GM12878 (cell line): ENCODE measurements at regions not wholly inside any gene's neighbourhood (a gene's known extent, or its start where the extent isn't known, plus 50 kb on each side); places are given as distances from the start of the nearest gene placed in this dataset.

ENCODE experiments used
- ATAC-seq: fragments of 200-7000 bp; cut with Tn5 transposase; 3 replicates; pipeline ENCODE4 v1.9.1; 2020; ENCODE audit warnings: mild to moderate bottlenecking, moderate library complexity
- BruUV-seq: library from RNA; stranded (reverse); fragments of 400-500 nt; replicated peaks from 2 replicates; lab custom pipeline; 2021; lab: Mats Ljungman, UMichigan
- CTCF ChIA-PET: fragments of 300-600 bp; sonication (Branson Sonifier 250); formaldehyde crosslinking; extraction: SDS; loops from one replicate; lab custom pipeline; 2021; ENCODE audit warnings: inconsistent platforms; lab: Yijun Ruan, JAX
- POLR2A ChIA-PET: fragments of 350-600 bp; formaldehyde crosslinking; extraction: SDS; loops from one replicate; lab custom pipeline; 2021; ENCODE audit warnings: inconsistent platforms; lab: Charles Lee
- RAD21 ChIA-PET: fragments of 300-600 bp; sonication (Branson Sonifier 250); formaldehyde crosslinking; loops from one replicate; lab custom pipeline; 2023; ENCODE audit warnings: antibody characterized with exemption; ENCODE audit not compliant: unreplicated experiment; lab: Charles Lee
- SMC1A ChIA-PET: fragments of 300-600 bp; sonication (Branson Sonifier 250); formaldehyde crosslinking; loops from one replicate; lab custom pipeline; 2023; ENCODE audit not compliant: unreplicated experiment, uncharacterized antibody; lab: Charles Lee
- DNase-seq: peaks from one replicate; pipeline ENCODE4 v3.0.0-alpha.2; 2011; ENCODE audit warnings: low read depth, low spot score
- FAIRE-seq: peaks from 3 replicates; lab custom pipeline; 2011; peaks lifted over from hg19 to GRCh38; lab: Jason Lieb, UNC
- H2AFZ ChIP-seq: 2 replicates; pipeline ENCODE4 v1.6.0; 2011; ENCODE audit warnings: low read depth, low read length, control low read depth; ENCODE audit not compliant: control insufficient read depth
- H3K27ac ChIP-seq: 2 replicates; pipeline ENCODE4 v1.5.1; 2011; ENCODE audit warnings: control low read depth; ENCODE audit not compliant: control insufficient read depth, insufficient read depth
- H3K27me3 ChIP-seq, 2 experiments: replicated peaks in 1 of 2; 2 replicates each; pipeline versions ENCODE4 v1.6.0 to v1.6.1; 2011; ENCODE audit warnings: low read length in 1 of 2; ENCODE audit not compliant: control insufficient read depth in 2 of 2, insufficient read depth in 2 of 2
- H3K36me3 ChIP-seq, 2 experiments: 2 replicates each; pipeline ENCODE4 v1.5.1; 2011; ENCODE audit warnings: low read length in 1 of 2; ENCODE audit not compliant: control insufficient read depth in 2 of 2, insufficient read depth in 2 of 2
- H3K4me1 ChIP-seq: 2 replicates; pipeline ENCODE4 v1.6.1; 2011; ENCODE audit warnings: mild to moderate bottlenecking, low read length, moderate library complexity, mixed read lengths; ENCODE audit not compliant: control insufficient read depth, insufficient read depth
- H3K4me2 ChIP-seq: 2 replicates; pipeline ENCODE4 v1.6.0; 2011; ENCODE audit warnings: control low read depth; ENCODE audit not compliant: control insufficient read depth, insufficient read depth
- H3K4me3 ChIP-seq: fragments of 200-600 bp; sonication (generic); 2 replicates; pipeline ENCODE4 v1.5.1; 2016
- H3K79me2 ChIP-seq: 2 replicates; pipeline ENCODE4 v1.6.0; 2011; ENCODE audit warnings: low read length; ENCODE audit not compliant: control insufficient read depth, insufficient read depth
- H3K9ac ChIP-seq: 2 replicates; pipeline ENCODE4 v1.8.0; 2011; ENCODE audit warnings: low read length, control low read depth, mixed read lengths; ENCODE audit not compliant: control insufficient read depth, insufficient read depth
- H3K9me3 ChIP-seq: replicated peaks from 3 replicates; pipeline ENCODE4 v1.5.1; 2011; ENCODE audit warnings: mild to moderate bottlenecking, low read length; ENCODE audit not compliant: control insufficient read depth, insufficient read depth
- H4K20me1 ChIP-seq: 2 replicates; pipeline ENCODE4 v1.6.0; 2011; ENCODE audit not compliant: control insufficient read depth, insufficient read depth
- CBX3 ChIP-seq: fragments of 200-600 bp; sonication (generic); IDR thresholded peaks from 2 replicates; pipeline ENCODE4 v1.6.1; 2016; ENCODE audit warnings: low read depth, borderline replicate concordance
- HDAC6 ChIP-seq: fragments of 200-600 bp; sonication (generic); IDR thresholded peaks from one replicate; pipeline ENCODE4 v1.8.0; 2017; ENCODE audit warnings: antibody characterized with exemption; ENCODE audit not compliant: unreplicated experiment
- IKZF2 ChIP-seq, 2 experiments: fragments of 450-650 bp; IDR thresholded peaks; 2 replicates each; pipeline ENCODE4 v1.6.1; 2017; ENCODE audit warnings: mild to moderate bottlenecking in 2 of 2, moderate library complexity in 2 of 2
- NR2C2 ChIP-seq: IDR thresholded peaks from 2 replicates; pipeline ENCODE4 v1.6.1; 2011; ENCODE audit warnings: borderline replicate concordance, low read depth; ENCODE audit not compliant: control insufficient read depth, insufficient read length
- RBBP5 ChIP-seq: fragments of 200-600 bp; sonication (generic); conservative IDR thresholded peaks from 2 replicates; pipeline ENCODE4 v1.6.1; 2016
- SREBF1 ChIP-seq: IDR thresholded peaks from 2 replicates; pipeline ENCODE4 v1.6.1; 2012; ENCODE audit warnings: mild to moderate bottlenecking, low read length
- WGBS: methylation state at CpG from one replicate; pipeline ENCODE4 v1.1.6; 2016; ENCODE audit warnings: low lambda C conversion rate; ENCODE audit not compliant: insufficient replicate concordance, insufficient coverage; ENCODE audit errors: missing lambda C conversion rate; 5-methylcytosine and 5-hydroxymethylcytosine counted together
- in situ Hi-C: fragments of 300-500 bp; cut with MboI; formaldehyde crosslinking; loops from 9 replicates; pipeline ENCODE4 v1.14.3; 2018; ENCODE audit warnings: mixed read lengths
- intact Hi-C: fragments of 100-400 bp; cut with micrococcal nuclease; formaldehyde crosslinking; loops from one replicate; pipeline ENCODE4 v1.14.2; 2022; ENCODE audit not compliant: unreplicated experiment

DNA sequence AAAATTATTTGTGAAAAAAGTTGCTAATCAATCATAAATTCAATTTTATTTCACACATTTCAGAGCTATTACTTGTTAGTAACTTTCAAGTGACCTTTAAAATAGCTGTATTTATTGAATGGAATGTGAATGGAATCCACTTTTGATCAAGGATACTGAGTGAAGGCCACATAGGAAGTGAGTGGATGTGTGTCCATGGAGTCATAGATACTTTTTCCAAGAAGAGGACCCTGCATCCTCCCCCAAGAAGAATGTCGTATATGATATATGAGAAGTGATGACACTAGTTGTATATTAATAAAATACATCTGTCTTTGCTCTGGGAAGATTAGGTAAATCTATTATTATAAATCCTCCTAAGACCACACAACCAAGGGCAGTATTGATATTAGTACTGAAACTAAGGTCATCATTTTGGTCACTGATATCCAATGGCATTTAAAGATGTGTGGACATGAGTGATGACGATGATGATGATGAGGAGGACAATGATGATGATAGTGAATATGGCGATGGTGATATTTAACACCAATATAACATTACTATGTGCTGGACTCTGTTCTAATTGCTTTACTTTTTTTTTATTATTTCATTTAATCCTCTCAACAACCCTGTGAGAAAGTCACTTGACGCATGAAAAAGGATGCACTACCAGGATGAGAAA is 493.0 kb upstream of the NR2F2 start:
- WGBS: 84% methylated on average over 4 of the region's 4 CpGs
- CTCF ChIA-PET: interaction anchor here (0.6 to 2.6 kb wide), 4 partner anchors 26 to 1114 kb away, joined by 3 to 5 read pairs (median 4); no protein-coding TSS in a partner anchor
- H2AFZ ChIP-seq: no peak overlapping the region
- no peak overlapping the region for H3K27ac ChIP-seq
- SMC1A ChIA-PET: interaction anchor here (0.7 to 3.5 kb wide), 13 partner anchors 8 to 550 kb away, joined by 3 to 17 read pairs (median 3); no protein-coding TSS in a partner anchor
- RAD21 ChIA-PET: interaction anchor here (0.6 to 1.8 kb wide), 3 partner anchors 9 to 578 kb away, joined by 3 to 13 read pairs (median 4); no protein-coding TSS in a partner anchor
- H3K27me3 ChIP-seq: no peaks in the 10 kb centered on the region
- ATAC-seq: no peak
- no peaks in the 10 kb centered on the region for H3K79me2 ChIP-seq
- TF ChIP-seq NR2C2 (no peak), SREBF1 (no peak), IKZF2 (IDR thresholded peaks at IDR 0.05) (no peak), HDAC6 (no peak), RBBP5 (no peak), CBX3 (no peak)
- TF ChIP-seq, all 136 proteins: peak for 0
- no peak overlapping the region for H3K4me3 ChIP-seq
- no peaks in the 10 kb centered on the region; the same call in 2 of the 3 replicates for H3K9me3 ChIP-seq
- in situ Hi-C loops: loop anchor here (10.0 kb wide), 1 partner anchor 573 kb away; no protein-coding TSS in a partner anchor
- DNase-seq: no peak
- no peak overlapping the region for H3K4me2 ChIP-seq
- H3K4me1 ChIP-seq: peaks cover 5% of the 10 kb centered on the region; the same call in 1 of the 2 replicates
- H4K20me1 ChIP-seq: no peaks in the 10 kb centered on the region
- no peak overlapping the region for H3K9ac ChIP-seq
- no peaks in the 10 kb centered on the region for H3K36me3 ChIP-seq
- no peak for FAIRE-seq
- no TSS peak for BruUV-seq
- intact Hi-C loops: no loop called here
- POLR2A ChIA-PET: no interaction called here
